ENCODE measurements at regions not wholly inside any gene's neighbourhood (a gene's known extent, or its start where the extent isn't known, plus 50 kb on each side); places are given as distances from the start of the nearest gene placed in this dataset.

GRCh38 chr5:5042806-5043205 lies 97.3 kb upstream of the ADAMTS16 start:
- no peak for DNase-seq

GRCh38 chr5:5043346-5043745 lies 96.8 kb upstream of the ADAMTS16 start:
- DNase-seq, result no peak

GRCh38 chr5:5044247-5044840 lies 95.8 kb upstream of the ADAMTS16 start:
- DNase-seq, result no peak

DNA sequence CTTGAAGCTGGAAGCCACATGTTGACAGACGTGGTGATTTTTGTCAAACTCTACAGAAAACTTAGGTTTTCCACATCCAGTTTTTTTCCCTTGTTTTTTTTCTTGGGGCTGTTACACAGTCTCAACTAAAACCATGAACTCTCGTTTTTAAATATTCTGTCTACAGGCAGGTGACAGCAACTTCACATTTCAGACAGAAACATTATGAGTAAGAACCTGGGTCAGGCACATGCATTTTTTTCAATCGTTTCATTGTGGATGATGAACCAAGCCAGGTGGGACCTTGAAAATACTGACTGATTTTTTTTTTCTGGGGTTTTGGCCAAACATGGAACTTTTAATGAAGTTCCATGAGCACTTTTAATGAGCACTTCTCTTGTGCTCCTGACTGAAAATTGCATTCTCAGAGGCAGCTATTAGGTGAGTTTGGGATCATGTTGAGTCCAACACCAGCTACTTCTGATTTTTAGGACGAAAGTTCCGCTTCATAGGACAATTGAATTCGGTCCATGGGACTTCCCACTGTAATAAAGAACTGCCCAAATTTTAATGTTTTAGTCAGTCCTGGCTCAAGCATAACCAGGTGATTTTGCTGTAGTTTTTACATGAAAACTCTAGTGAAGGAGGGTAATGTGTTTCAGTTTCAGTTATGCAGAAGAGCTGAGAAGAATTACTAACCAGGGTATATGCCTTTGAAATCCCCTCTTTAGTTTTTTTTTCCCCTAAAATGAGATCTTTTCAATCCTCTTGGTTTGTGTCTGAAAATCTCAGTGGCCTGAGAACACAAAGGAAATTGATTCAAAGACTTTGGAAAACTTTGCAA lies 93.2 kb upstream of the ADAMTS16 start:
- no peak for DNase-seq

DNA sequence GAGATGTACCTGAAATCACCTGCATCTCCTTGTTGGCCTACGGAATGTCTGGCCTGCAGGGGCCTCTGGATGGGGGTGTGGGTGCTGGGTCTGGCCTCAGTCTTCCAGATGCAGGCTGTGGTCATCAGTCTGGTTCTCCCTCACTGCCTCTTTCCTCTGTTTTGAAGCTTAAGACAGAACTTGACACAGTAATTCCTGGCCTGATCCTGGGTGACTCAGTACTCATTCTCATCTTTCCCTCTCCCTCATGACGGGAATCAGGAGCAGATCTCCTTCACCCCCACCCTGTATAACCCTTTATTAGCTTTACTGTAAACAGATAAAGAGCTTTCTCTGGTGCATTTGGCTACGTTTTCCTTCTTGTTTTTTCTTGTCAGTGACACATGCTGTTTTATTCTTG lies 89.3 kb upstream of the ADAMTS16 start:
- no peak for DNase-seq

- no peak for DNase-seq
These were observed 84.4 kb upstream of the ADAMTS16 start for GRCh38 chr5:5055712-5056111.

DNA sequence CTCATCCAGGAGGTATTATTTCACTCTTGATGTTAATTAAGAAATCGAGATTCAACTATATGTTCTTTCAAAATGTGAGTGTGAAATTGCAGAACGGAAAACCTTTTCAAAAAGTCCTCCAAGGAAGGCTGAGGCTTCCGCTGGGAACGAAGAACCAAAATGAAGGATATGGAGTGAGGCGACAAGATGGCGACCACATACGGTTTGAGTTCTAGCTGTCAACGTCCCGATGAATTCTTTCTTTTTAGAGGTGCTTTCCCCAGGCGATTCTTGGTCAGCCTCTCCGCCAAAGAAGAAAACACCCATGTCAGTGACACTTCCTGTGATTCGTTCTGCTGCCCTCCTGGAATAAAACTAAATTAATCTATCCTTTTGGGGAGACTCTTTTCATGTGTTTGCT lies 78.3 kb upstream of the ADAMTS16 start:
- DNase-seq, result no peak

- DNase-seq, result no peak
These were observed 77.4 kb upstream of the ADAMTS16 start for GRCh38 chr5:5062525-5063302.

GRCh38 chr5:5063533-5063953 lies 76.6 kb upstream of the ADAMTS16 start:
- no peak for DNase-seq

GRCh38 chr5:5065472-5065871 lies 74.7 kb upstream of the ADAMTS16 start:
- DNase-seq, result no peak

DNA sequence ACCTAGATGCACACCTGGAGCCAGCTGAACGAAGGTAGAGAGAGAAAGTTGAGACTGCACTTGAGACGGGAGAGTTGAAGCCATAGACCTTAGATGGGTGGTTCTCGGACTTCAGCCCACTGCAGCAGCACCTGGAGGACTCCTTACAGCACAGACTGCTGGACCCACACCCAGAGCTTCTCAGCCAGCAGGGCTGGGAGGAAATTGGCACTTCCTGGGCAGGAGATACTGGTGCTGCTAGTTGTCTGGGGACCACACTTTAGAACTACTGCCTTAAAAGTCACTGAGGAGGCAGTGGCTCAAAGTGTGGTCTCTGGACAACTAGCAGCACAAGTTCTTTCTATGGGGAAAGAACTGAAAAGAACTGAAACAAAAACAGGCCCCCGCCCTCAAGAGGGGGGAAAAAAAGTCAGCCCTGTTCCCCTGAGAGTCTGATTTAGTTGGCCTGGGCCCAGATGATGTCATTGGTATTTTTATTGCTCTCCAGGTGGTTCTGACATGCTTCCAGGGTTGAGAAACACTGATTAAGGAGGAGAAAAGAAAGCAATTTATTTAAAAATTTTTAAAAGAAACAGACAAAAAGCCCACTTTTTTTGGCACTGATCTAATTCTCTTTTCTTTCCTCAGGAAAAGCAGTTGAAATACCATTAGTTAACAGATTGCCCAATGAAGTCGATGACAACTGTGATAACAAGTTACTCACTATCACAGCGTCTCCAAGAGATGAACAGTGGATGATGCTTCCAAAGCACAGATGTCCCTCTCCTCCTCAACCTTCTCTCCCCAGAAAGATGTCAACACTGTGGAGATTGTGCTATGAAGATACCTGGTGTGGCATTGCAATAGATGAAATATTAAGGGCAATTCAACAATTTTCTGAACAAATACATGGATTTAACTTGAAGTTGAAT lies 73.6 kb upstream of the ADAMTS16 start:
- DNase-seq, result no peak

DNA sequence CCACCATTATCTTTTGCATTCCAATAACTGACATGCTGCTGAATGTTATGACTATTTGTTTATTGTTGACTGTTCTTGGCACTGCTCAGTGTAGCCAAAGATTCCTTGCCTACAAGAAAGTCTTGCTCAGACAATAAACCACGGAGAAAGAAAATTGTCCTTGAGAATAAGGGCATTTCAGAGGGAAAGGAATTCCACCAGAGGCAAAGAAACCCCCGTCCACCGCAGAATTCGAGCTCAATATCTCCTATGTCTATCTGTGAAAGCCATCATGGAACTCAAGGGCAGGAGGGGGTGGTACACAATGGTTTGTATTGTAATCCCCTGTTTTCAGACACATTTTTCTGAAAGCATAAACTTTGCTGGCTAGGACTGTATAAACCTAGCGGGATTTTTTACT lies 70.3 kb upstream of the ADAMTS16 start:
- no peak for DNase-seq

DNA sequence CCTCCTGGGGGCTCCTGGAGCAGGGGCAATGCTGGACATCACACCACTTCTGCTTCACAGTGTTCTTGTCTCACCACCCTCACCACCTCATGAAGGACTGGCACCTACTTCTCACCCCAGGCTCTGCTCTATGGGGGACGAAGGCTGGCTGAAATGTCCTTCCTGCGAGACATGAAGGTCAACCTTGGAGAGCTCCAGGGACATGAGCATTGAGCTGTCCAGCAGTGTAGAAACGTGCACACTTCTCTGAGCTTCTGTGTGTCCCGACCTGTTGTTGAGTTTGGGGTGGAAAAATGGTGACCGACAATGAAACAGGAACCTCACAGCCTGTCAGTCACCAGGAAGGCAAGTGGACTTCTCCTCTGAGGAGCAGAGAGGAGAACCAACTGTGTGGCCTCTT lies 68.6 kb upstream of the ADAMTS16 start:
- DNase-seq, result no peak

GRCh38 chr5:5077236-5077635 lies 62.9 kb upstream of the ADAMTS16 start:
- DNase-seq, result no peak

DNA sequence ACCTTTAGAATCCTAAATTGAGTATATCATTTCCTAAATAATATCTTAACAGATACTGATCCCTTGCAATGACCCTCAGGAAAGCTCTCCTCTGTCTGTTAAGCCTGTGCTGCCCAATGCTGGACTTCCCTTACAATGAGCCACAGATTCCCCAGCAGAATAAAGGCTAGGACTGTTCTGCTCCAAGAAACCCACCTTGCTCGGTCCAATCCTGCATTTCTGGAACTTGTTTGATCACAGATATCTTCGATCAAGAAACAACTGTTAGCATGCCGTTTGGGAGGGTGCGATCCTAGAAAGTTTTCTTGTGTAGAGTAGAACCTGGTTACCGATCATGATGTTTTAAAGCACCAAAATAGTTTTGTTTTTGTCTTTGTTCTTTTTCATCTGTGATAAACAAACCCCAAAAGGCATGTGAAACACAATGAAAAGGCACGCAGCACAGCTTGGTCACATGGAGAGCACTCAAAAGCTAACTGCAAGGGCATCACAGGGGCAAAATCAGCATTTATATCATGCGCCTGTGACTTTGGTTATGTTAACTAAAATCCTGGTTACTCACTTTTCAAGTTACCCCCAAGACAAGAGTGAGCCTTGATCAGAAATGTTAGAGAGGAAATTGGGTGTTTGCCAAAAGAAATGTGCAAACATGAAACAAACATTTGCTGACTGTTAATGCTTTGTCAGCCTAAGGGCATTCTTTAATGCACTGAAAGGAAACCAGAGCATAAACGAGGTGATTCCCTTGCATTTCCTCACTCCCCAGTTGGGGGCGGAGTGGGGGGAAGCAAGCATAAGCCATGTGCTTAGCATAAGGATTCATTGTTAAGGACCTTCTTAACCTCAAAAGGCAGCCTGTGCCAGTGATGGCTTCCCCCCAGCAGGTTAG lies 61.9 kb upstream of the ADAMTS16 start:
- no peak for DNase-seq

DNA sequence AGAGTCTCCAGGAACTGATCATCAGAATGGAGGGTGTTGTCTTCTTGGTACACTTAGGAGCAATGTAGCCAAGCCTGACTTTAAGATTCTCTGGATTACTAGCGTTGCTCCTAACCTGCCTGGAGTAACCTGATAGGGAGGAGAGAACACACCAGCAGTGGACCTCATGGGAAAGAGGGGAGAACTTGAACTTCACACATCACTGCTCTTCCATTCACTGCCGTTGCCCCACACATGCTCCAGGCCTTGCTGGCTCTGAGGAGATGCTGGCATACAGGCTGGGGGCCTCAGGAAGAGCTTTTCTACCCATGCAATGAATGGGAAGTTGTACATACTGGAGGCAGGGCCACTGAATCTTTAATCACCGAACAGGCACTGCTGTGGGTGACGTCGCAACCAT lies 60.3 kb upstream of the ADAMTS16 start:
- no peak for DNase-seq

DNA sequence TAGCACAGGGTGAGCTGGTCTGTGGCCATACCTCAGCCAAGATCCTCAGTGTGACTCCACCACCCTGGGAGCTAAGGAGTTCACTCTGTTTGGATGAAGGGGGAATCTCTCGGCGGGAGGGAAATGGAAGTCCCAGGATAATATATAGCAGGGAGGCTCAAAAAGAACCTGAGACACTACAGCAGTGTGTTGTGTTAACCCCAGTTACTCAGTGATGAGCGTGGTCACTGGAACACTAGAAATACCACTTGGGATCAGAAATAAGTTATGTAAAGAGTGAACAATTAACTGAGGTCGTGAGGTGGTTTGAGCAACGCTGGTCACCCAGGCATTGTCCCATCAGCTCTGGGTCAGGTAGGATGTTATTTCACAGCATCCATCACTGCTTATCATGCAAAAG lies 59.3 kb upstream of the ADAMTS16 start:
- no peak for DNase-seq

- DNase-seq, result no peak
These were observed 54.7 kb upstream of the ADAMTS16 start for GRCh38 chr5:5085381-5085780.

GRCh38 chr5:5089895-5090649 lies 50.1 kb upstream of the ADAMTS16 start:
- DNase-seq, result no peak

All from NCI-H226 (cell line).